Fibroblast of lung (primary cell): ENCODE measurements at regions not wholly inside any gene's neighbourhood (a gene's known extent, or its start where the extent isn't known, plus 50 kb on each side); places are given as distances from the start of the nearest gene placed in this dataset.

Experiments
- CTCF ChIP-seq, 2 donors: IDR thresholded peaks in 1 of 2; conservative IDR thresholded peaks in 1 of 2; 1 replicate in 1 of 2; 2 replicates in 1 of 2; pipeline ENCODE4 v1.5.1; 2011 to 2012; ENCODE audit warnings: low read length in 2 of 2, control low read depth in 1 of 2, inconsistent platforms in 1 of 2, low read depth in 1 of 2, mild to moderate bottlenecking in 1 of 2
- EZH2 ChIP-seq: IDR thresholded peaks from 2 replicates; pipeline ENCODE4 v1.5.1; 2012; ENCODE audit warnings: low read length, control low read depth, mild to moderate bottlenecking; ENCODE audit errors: missing control alignments

GRCh38 chr12:67447180-67447579, 178.0 kb downstream of the CAND1 start:
- no peak for TF ChIP-seq CTCF (conservative IDR thresholded peaks at IDR 0.05 in 1 of 2, IDR thresholded peaks at IDR 0.05 in 1 of 2; ENCODE audit: low read depth in 1 of 2, low read length in 2 of 2)
- no peak for TF ChIP-seq EZH2
